ENCODE measurements at regions not wholly inside any gene's neighbourhood (a gene's known extent, or its start where the extent isn't known, plus 50 kb on each side); places are given as distances from the start of the nearest gene placed in this dataset.

DNA sequence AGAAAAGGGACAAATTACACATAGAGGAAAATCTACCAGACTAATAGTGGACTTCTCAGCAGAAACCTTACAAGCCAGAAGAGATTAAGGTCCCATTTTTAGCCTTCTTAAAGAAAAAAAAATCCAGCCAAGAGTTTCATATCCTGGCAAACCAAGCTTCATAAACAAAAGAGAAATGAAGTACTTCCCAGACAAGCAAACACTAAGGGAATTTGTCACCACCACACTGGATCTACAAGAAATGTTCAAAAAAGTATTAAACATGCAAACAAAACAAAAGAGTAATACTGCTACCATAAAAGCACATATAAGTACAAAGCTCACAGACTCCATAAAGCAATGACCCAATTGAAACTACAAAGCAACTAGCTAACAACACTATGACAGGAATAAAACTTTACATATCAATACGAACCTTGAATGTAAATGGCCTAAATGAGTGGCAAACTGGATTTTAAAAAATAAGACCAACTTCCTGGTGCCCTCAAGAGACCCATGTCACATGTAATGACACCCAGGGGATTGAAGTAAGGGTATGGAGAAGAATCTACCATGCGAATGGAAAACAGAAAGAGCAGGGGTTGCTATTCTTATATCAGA, 260.7 kb upstream of the PPP2R2D start:
- no peak overlapping the region for H3K4me3 ChIP-seq (ENCODE audit: low read depth, poor library complexity, severe bottlenecking)
- DNase-seq (ENCODE audit: low spot score in 2 of 2): no peak
- intact Hi-C loops (cut with DNase I; ENCODE audit: low total_unique reads): no loop called here
- TF ChIP-seq CTCF (IDR thresholded peaks at IDR 0.05): no peak
- TF ChIP-seq POLR2A (IDR thresholded peaks at IDR 0.05): no peak
- WGBS, 2 donors: 32 to 93% methylated on average over 2 of the region's 2 CpGs

DNA sequence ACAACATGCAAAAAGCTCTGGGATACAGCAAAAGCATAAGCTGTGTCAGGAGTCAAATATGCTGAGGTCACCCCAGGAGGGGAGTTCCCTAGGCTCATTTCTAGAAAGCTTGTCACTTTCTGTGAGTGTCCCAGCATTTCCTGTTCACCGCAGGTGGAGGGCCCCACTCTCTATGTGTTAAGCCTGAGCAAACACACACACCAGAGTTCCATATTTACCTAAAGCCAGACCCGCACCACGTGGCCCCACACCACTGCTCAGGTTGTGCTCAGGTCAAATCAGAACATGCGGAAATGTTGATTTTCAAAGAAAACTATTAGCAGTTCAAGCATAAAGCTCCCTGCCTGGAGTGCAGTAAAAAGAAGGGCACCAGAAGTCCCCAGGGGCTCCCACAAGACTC, 259.6 kb upstream of the PPP2R2D start:
- TF ChIP-seq CTCF (IDR thresholded peaks at IDR 0.05): no peak
- TF ChIP-seq POLR2A (IDR thresholded peaks at IDR 0.05): no peak
- 60 to 72% methylated on average over 4 of the region's 4 CpGs for WGBS, 2 donors
- no peak overlapping the region for H3K4me3 ChIP-seq (ENCODE audit: low read depth, poor library complexity, severe bottlenecking)
- intact Hi-C loops (cut with DNase I; ENCODE audit: low total_unique reads): no loop called here
- peak in 1 of 2 donors; percentile 53 for DNase-seq (ENCODE audit: low spot score in 2 of 2)

DNA sequence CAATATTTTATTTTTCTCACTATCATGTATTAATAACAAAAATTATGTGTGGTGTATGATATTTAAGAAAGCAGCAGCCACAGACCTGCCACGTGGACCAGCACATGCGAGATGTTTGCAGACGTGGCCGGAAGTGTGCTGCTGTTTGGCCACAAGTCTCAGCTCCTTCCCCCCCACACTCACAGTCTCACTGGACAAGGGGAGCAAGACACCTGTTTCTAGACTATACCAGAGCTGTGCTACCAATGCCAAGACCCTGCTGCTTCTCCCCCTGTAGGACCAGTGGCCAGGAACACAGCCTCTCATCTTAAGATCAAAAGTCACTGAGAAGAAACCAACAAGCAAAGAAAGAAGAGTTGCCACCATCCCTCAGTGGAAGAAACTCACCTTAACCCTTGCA, 258.9 kb upstream of the PPP2R2D start:
- 70 to 76% methylated on average over 4 of the region's 4 CpGs for WGBS, 2 donors
- peak in 1 of 2 donors; percentile 12 for DNase-seq (ENCODE audit: low spot score in 2 of 2)
- no peak overlapping the region for H3K4me3 ChIP-seq (ENCODE audit: low read depth, poor library complexity, severe bottlenecking)
- TF ChIP-seq POLR2A (IDR thresholded peaks at IDR 0.05): no peak
- no peak for TF ChIP-seq CTCF (IDR thresholded peaks at IDR 0.05)
- intact Hi-C loops (cut with DNase I; ENCODE audit: low total_unique reads): no loop called here

DNA sequence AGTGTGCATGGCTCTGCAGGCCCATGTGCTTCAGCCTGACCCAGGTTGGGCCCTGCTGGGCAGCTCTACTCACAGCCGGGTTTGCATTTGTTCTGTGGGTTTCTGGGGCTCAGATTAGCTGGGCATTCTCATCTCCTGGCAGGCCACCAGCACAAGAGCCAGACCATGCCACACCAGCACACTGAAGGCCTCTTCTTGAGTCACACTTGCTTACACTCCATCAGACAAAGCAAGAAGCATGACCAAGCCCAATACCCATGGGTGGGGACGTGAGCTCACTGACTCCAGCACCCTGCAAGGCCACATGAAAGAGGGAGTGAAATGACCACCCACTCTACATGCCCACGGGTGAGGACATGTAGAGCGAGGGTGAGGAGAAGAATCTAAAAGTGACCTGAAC, 257.8 kb upstream of the PPP2R2D start:
- peak in 1 of 2 donors; percentile 68 for DNase-seq (ENCODE audit: low spot score in 2 of 2)
- no peak overlapping the region for H3K4me3 ChIP-seq (ENCODE audit: low read depth, poor library complexity, severe bottlenecking)
- 65 to 85% methylated on average over 4 of the region's 4 CpGs for WGBS, 2 donors
- intact Hi-C loops (cut with DNase I; ENCODE audit: low total_unique reads): no loop called here
- TF ChIP-seq CTCF (IDR thresholded peaks at IDR 0.05) (no peak), POLR2A (IDR thresholded peaks at IDR 0.05) (no peak)

- peak in 1 of 2 donors; percentile 69 for DNase-seq (ENCODE audit: low spot score in 2 of 2)
- 29 to 38% methylated on average over 14 of the region's 14 CpGs for WGBS, 2 donors
- TF ChIP-seq POLR2A (IDR thresholded peaks at IDR 0.05): no peak
- TF ChIP-seq CTCF (IDR thresholded peaks at IDR 0.05): no peak
- intact Hi-C loops (cut with DNase I; ENCODE audit: low total_unique reads): no loop called here
- no peak overlapping the region for H3K4me3 ChIP-seq (ENCODE audit: low read depth, poor library complexity, severe bottlenecking)
These were observed 256.5 kb upstream of the PPP2R2D start for GRCh38 chr10:131644289-131644688.
